ENCODE measurements at regions not wholly inside any gene's neighbourhood (a gene's known extent, or its start where the extent isn't known, plus 50 kb on each side); places are given as distances from the start of the nearest gene placed in this dataset.

DNA sequence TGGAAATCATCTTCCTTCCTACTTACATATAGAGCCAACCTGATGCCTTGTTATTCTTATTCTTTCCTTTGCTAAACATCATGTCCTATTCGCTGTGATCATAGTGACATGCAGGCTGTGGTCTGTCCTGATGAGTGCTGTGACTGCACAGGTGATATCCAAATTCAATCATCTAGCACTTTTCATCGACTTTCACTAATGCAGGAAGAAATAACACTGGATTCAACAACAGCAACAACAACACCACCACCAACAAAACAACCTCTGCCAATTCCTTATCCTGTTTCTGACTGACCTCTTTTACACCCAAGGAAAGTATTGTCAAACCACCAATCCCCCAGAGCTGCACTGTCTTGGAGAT, 203.2 kb upstream of the PHYHIPL start:
- Mint-ChIP-seq H3K4me3 (no peak overlapping the region), H3K27ac (no peak overlapping the region), H3K27me3 (ENCODE audit: low read depth) (peaks cover 23% of the 10 kb centered on the region), H3K4me1 (peaks cover 32% of the 10 kb centered on the region), H3K9me3 (no peaks in the 10 kb centered on the region), H3K36me3 (no peaks in the 10 kb centered on the region)
- no peak for DNase-seq (ENCODE audit: low spot score)
- ATAC-seq: no peak
- ChIA-PET CTCF (no interaction called here), POLR2A (no interaction called here)
- TF ChIP-seq, protein P1, sequence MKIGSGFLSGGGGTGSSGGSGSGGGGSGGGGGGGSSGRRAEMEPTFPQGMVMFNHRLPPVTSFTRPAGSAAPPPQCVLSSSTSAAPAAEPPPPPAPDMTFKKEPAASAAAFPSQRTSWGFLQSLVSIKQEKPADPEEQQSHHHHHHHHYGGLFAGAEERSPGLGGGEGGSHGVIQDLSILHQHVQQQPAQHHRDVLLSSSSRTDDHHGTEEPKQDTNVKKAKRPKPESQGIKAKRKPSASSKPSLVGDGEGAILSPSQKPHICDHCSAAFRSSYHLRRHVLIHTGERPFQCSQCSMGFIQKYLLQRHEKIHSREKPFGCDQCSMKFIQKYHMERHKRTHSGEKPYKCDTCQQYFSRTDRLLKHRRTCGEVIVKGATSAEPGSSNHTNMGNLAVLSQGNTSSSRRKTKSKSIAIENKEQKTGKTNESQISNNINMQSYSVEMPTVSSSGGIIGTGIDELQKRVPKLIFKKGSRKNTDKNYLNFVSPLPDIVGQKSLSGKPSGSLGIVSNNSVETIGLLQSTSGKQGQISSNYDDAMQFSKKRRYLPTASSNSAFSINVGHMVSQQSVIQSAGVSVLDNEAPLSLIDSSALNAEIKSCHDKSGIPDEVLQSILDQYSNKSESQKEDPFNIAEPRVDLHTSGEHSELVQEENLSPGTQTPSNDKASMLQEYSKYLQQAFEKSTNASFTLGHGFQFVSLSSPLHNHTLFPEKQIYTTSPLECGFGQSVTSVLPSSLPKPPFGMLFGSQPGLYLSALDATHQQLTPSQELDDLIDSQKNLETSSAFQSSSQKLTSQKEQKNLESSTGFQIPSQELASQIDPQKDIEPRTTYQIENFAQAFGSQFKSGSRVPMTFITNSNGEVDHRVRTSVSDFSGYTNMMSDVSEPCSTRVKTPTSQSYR (CRISPR knock-in tag; IDR thresholded peaks at IDR 0.05): no peak
- TF ChIP-seq OVOL2 (CRISPR knock-in tag; IDR thresholded peaks at IDR 0.05; ENCODE audit: borderline replicate concordance) (no peak), GTF2I (CRISPR knock-in tag; conservative IDR thresholded peaks at IDR 0.05) (no peak), ZBTB21 (CRISPR knock-in tag; IDR thresholded peaks at IDR 0.05; ENCODE audit: borderline replicate concordance) (no peak), ZNF416 (CRISPR knock-in tag; IDR thresholded peaks at IDR 0.05) (no peak), FOXK1 (CRISPR knock-in tag; IDR thresholded peaks at IDR 0.05) (no peak), GRHL2 (CRISPR knock-in tag; IDR thresholded peaks at IDR 0.05; ENCODE audit: insufficient replicate concordance, severe bottlenecking) (no peak)
- TF ChIP-seq, protein P2, sequence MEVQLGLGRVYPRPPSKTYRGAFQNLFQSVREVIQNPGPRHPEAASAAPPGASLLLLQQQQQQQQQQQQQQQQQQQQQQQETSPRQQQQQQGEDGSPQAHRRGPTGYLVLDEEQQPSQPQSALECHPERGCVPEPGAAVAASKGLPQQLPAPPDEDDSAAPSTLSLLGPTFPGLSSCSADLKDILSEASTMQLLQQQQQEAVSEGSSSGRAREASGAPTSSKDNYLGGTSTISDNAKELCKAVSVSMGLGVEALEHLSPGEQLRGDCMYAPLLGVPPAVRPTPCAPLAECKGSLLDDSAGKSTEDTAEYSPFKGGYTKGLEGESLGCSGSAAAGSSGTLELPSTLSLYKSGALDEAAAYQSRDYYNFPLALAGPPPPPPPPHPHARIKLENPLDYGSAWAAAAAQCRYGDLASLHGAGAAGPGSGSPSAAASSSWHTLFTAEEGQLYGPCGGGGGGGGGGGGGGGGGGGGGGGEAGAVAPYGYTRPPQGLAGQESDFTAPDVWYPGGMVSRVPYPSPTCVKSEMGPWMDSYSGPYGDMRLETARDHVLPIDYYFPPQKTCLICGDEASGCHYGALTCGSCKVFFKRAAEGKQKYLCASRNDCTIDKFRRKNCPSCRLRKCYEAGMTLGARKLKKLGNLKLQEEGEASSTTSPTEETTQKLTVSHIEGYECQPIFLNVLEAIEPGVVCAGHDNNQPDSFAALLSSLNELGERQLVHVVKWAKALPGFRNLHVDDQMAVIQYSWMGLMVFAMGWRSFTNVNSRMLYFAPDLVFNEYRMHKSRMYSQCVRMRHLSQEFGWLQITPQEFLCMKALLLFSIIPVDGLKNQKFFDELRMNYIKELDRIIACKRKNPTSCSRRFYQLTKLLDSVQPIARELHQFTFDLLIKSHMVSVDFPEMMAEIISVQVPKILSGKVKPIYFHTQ (CRISPR knock-in tag; IDR thresholded peaks at IDR 0.05): no peak
- TF ChIP-seq, protein P3, sequence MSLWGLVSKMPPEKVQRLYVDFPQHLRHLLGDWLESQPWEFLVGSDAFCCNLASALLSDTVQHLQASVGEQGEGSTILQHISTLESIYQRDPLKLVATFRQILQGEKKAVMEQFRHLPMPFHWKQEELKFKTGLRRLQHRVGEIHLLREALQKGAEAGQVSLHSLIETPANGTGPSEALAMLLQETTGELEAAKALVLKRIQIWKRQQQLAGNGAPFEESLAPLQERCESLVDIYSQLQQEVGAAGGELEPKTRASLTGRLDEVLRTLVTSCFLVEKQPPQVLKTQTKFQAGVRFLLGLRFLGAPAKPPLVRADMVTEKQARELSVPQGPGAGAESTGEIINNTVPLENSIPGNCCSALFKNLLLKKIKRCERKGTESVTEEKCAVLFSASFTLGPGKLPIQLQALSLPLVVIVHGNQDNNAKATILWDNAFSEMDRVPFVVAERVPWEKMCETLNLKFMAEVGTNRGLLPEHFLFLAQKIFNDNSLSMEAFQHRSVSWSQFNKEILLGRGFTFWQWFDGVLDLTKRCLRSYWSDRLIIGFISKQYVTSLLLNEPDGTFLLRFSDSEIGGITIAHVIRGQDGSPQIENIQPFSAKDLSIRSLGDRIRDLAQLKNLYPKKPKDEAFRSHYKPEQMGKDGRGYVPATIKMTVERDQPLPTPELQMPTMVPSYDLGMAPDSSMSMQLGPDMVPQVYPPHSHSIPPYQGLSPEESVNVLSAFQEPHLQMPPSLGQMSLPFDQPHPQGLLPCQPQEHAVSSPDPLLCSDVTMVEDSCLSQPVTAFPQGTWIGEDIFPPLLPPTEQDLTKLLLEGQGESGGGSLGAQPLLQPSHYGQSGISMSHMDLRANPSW (CRISPR knock-in tag; conservative IDR thresholded peaks at IDR 0.05; ENCODE audit: low read depth): no peak
- TF ChIP-seq, protein P4, sequence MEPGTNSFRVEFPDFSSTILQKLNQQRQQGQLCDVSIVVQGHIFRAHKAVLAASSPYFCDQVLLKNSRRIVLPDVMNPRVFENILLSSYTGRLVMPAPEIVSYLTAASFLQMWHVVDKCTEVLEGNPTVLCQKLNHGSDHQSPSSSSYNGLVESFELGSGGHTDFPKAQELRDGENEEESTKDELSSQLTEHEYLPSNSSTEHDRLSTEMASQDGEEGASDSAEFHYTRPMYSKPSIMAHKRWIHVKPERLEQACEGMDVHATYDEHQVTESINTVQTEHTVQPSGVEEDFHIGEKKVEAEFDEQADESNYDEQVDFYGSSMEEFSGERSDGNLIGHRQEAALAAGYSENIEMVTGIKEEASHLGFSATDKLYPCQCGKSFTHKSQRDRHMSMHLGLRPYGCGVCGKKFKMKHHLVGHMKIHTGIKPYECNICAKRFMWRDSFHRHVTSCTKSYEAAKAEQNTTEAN (CRISPR knock-in tag; IDR thresholded peaks at IDR 0.05): no peak

DNA sequence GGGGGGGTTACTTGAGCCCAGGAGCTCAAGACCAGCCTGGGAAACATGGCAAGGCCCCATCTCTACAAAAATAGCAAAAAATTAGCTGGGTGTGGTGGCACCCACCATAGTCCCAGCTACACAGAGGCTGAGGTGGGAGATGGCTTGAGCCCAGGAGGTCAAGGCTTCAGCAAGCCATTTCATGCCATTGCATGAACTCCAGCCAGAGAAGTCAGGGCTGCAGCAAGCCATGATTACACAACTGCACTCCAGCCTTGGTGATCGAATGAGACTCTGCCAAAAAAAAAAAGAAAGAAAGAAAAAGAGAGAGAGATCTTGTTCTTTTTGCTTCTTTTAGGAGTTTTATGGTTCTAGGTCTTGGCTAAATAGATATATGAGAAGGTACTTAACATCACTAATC, 200.2 kb upstream of the PHYHIPL start:
- DNase-seq (ENCODE audit: low spot score) (no peak), ATAC-seq (no peak)
- no peaks in the 10 kb centered on the region for H3K27me3 Mint-ChIP-seq (ENCODE audit: low read depth)
- peaks cover 31% of the 10 kb centered on the region for H3K4me1 Mint-ChIP-seq
- no peak overlapping the region for H3K4me3 Mint-ChIP-seq
- POLR2A ChIA-PET: no interaction called here
- CTCF ChIA-PET: no interaction called here
- no peak for TF ChIP-seq HMGA2 (CRISPR knock-in tag; IDR thresholded peaks at IDR 0.05)
- no peak for TF ChIP-seq NFATC4 (CRISPR knock-in tag; IDR thresholded peaks at IDR 0.05)
- no peak for TF ChIP-seq ZNF121 (CRISPR knock-in tag; IDR thresholded peaks at IDR 0.05)
- no peak for TF ChIP-seq ZNF219 (CRISPR knock-in tag; IDR thresholded peaks at IDR 0.05; ENCODE audit: borderline replicate concordance)
- H3K9me3 Mint-ChIP-seq: no peaks in the 10 kb centered on the region
- H3K27ac Mint-ChIP-seq: no peak overlapping the region
- H3K36me3 Mint-ChIP-seq: no peaks in the 10 kb centered on the region

DNA sequence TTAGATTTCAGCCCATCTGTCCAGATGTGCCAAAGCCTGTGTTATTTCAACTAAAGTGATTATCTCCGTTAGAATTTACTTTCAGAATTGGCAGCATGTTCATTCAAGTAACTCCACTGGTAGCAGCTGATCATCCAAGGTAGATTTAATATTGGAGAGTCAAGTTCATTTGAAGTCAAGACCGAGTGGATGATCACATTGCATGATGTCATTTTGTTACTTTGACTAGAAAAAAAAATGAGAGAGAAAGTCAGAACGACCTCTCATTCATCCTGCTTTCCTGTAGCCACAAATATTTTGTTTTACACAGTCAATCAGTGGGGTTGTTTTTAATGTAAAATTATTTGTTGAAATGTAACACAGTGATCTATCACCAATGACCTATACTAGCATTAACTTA, 196.7 kb upstream of the PHYHIPL start:
- no peak for ATAC-seq
- Mint-ChIP-seq H3K27ac (no peak overlapping the region), H3K4me1 (peaks cover 39% of the 10 kb centered on the region), H3K4me3 (no peak overlapping the region), H3K36me3 (no peaks in the 10 kb centered on the region), H3K27me3 (ENCODE audit: low read depth) (no peaks in the 10 kb centered on the region), H3K9me3 (no peaks in the 10 kb centered on the region)
- ChIA-PET CTCF (no interaction called here), POLR2A (no interaction called here)
- no peak for DNase-seq (ENCODE audit: low spot score)
- TF ChIP-seq JAZF1 (CRISPR knock-in tag; IDR thresholded peaks at IDR 0.05): no peak
- TF ChIP-seq, protein P5, sequence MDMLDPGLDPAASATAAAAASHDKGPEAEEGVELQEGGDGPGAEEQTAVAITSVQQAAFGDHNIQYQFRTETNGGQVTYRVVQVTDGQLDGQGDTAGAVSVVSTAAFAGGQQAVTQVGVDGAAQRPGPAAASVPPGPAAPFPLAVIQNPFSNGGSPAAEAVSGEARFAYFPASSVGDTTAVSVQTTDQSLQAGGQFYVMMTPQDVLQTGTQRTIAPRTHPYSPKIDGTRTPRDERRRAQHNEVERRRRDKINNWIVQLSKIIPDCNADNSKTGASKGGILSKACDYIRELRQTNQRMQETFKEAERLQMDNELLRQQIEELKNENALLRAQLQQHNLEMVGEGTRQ (CRISPR knock-in tag; IDR thresholded peaks at IDR 0.05): no peak
- TF ChIP-seq, protein P4 (CRISPR knock-in tag; IDR thresholded peaks at IDR 0.05): no peak
- no peak for TF ChIP-seq ZNF317 (CRISPR knock-in tag; IDR thresholded peaks at IDR 0.05; ENCODE audit: borderline replicate concordance, low read depth)
- TF ChIP-seq SP1 (CRISPR knock-in tag; conservative IDR thresholded peaks at IDR 0.05): no peak
- TF ChIP-seq KAT7 (CRISPR knock-in tag; IDR thresholded peaks at IDR 0.05; ENCODE audit: borderline replicate concordance): no peak
- TF ChIP-seq, protein P6, sequence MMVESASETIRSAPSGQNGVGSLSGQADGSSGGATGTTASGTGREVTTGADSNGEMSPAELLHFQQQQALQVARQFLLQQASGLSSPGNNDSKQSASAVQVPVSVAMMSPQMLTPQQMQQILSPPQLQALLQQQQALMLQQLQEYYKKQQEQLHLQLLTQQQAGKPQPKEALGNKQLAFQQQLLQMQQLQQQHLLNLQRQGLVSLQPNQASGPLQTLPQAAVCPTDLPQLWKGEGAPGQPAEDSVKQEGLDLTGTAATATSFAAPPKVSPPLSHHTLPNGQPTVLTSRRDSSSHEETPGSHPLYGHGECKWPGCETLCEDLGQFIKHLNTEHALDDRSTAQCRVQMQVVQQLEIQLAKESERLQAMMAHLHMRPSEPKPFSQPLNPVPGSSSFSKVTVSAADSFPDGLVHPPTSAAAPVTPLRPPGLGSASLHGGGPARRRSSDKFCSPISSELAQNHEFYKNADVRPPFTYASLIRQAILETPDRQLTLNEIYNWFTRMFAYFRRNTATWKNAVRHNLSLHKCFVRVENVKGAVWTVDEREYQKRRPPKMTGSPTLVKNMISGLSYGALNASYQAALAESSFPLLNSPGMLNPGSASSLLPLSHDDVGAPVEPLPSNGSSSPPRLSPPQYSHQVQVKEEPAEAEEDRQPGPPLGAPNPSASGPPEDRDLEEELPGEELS (CRISPR knock-in tag; IDR thresholded peaks at IDR 0.05): no peak
